HL-60 (cell line): ENCODE measurements at regions not wholly inside any gene's neighbourhood (a gene's known extent, or its start where the extent isn't known, plus 50 kb on each side); places are given as distances from the start of the nearest gene placed in this dataset.
"Not testable (repeated sequence)": the region's sequence is repeated elsewhere in the genome, so short reads cannot be mapped to it uniquely, and the experiment has no call there.

Source experiments
- DNase-seq, 2 experiments: peaks; one replicate each; pipeline ENCODE4 v3.0.0-alpha.2; 2010 to 2020; ENCODE audit warnings: low read depth in 1 of 2, low spot score in 1 of 2
- H3K27ac ChIP-seq: fragments of 250-450 bp; sonication (Bioruptor Pico); replicated peaks from 2 replicates; pipeline ENCODE4 v1.5.1; 2020; ENCODE audit warnings: mild to moderate bottlenecking, moderate library complexity
- H3K27me3 ChIP-seq: fragments of 250-450 bp; sonication (Bioruptor Pico); 2 replicates; pipeline ENCODE4 v1.5.1; 2021; ENCODE audit warnings: mild to moderate bottlenecking, moderate library complexity; ENCODE audit not compliant: insufficient read depth, poor library complexity, severe bottlenecking
- H3K4me3 ChIP-seq: replicated peaks from 2 replicates; pipeline ENCODE4 v1.5.1; 2011; ENCODE audit warnings: mild to moderate bottlenecking, control low read depth, low read length; ENCODE audit not compliant: insufficient read depth
- GABPA ChIP-seq: IDR thresholded peaks from 2 replicates; pipeline ENCODE4 v1.6.1; 2012; ENCODE audit warnings: low read depth
- POLR2AphosphoS5 ChIP-seq: IDR thresholded peaks from 2 replicates; pipeline ENCODE4 v1.6.1; 2012; ENCODE audit warnings: low read depth
- SPI1 ChIP-seq: IDR thresholded peaks from 2 replicates; pipeline ENCODE4 v1.6.1; 2012; ENCODE audit warnings: low read depth, mild to moderate bottlenecking, borderline replicate concordance
- TF ChIP-seq, protein P1 (sequence below): IDR thresholded peaks from 2 replicates; pipeline ENCODE4 v1.6.1; 2012; ENCODE audit warnings: low read depth; ENCODE audit not compliant: insufficient replicate concordance
- TF ChIP-seq, protein P2 (sequence below): IDR thresholded peaks from one replicate; pipeline ENCODE4 v1.5.1; 2011; ENCODE audit warnings: low read length, control low read depth, inconsistent platforms; ENCODE audit not compliant: insufficient read depth

DNA sequence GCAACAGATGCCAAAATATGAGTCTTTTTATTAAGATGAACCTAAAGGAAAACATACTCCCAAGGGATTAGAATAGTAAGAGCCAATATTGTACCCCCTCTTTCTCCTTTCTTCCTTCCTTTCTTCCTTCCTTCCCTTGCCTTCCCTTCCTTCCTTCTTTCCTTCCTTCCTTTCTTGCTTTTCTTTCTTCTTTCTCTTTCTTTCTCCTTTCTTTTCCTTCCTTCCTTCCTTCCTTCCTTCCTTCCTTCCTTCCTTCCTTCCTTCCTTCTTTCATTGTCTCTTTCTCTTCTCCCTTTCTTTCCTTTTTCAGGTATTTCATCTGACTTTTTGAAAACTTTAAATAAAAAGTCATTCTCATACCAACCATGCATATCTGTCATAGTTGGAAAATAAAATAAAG is 892.5 kb downstream of the LRFN5 start:
- TF ChIP-seq POLR2AphosphoS5 (no peak), GABPA (no peak), SPI1 (no peak)
- TF ChIP-seq, protein P1, sequence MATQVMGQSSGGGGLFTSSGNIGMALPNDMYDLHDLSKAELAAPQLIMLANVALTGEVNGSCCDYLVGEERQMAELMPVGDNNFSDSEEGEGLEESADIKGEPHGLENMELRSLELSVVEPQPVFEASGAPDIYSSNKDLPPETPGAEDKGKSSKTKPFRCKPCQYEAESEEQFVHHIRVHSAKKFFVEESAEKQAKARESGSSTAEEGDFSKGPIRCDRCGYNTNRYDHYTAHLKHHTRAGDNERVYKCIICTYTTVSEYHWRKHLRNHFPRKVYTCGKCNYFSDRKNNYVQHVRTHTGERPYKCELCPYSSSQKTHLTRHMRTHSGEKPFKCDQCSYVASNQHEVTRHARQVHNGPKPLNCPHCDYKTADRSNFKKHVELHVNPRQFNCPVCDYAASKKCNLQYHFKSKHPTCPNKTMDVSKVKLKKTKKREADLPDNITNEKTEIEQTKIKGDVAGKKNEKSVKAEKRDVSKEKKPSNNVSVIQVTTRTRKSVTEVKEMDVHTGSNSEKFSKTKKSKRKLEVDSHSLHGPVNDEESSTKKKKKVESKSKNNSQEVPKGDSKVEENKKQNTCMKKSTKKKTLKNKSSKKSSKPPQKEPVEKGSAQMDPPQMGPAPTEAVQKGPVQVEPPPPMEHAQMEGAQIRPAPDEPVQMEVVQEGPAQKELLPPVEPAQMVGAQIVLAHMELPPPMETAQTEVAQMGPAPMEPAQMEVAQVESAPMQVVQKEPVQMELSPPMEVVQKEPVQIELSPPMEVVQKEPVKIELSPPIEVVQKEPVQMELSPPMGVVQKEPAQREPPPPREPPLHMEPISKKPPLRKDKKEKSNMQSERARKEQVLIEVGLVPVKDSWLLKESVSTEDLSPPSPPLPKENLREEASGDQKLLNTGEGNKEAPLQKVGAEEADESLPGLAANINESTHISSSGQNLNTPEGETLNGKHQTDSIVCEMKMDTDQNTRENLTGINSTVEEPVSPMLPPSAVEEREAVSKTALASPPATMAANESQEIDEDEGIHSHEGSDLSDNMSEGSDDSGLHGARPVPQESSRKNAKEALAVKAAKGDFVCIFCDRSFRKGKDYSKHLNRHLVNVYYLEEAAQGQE = no peak
- TF ChIP-seq, protein P2, sequence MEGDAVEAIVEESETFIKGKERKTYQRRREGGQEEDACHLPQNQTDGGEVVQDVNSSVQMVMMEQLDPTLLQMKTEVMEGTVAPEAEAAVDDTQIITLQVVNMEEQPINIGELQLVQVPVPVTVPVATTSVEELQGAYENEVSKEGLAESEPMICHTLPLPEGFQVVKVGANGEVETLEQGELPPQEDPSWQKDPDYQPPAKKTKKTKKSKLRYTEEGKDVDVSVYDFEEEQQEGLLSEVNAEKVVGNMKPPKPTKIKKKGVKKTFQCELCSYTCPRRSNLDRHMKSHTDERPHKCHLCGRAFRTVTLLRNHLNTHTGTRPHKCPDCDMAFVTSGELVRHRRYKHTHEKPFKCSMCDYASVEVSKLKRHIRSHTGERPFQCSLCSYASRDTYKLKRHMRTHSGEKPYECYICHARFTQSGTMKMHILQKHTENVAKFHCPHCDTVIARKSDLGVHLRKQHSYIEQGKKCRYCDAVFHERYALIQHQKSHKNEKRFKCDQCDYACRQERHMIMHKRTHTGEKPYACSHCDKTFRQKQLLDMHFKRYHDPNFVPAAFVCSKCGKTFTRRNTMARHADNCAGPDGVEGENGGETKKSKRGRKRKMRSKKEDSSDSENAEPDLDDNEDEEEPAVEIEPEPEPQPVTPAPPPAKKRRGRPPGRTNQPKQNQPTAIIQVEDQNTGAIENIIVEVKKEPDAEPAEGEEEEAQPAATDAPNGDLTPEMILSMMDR = no peak
- H3K4me3 ChIP-seq = no peak overlapping the region
- no peak overlapping the region for H3K27ac ChIP-seq
- DNase-seq = no peak
- H3K27me3 ChIP-seq = no peaks in the 10 kb centered on the region

DNA sequence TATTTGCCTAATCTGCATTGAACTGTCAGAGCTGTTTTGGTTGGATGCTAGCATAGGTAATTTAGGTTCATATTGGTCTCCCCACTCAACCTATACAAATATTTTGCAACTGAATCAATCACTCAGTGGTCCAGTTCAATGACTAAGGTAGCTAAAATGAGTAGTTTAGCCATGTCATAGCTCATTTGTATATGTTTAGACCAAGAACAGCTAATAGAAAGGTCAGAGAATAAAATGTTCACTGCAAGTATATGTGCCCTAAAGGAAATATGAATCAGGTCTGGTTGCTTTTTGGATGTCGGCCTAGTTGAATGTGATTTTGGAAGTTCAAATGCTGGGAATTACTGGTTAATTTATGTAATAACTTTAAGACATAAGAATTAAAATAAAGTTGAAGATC is 883.9 kb downstream of the LRFN5 start:
- Histone ChIP-seq H3K4me3 (no peak overlapping the region), H3K27ac (no peak overlapping the region), H3K27me3 (no peaks in the 10 kb centered on the region)
- no peak for DNase-seq
- TF ChIP-seq, protein P2 = no peak
- TF ChIP-seq SPI1 (no peak), POLR2AphosphoS5 (no peak), GABPA (no peak)
- TF ChIP-seq, protein P1 = no peak

DNA sequence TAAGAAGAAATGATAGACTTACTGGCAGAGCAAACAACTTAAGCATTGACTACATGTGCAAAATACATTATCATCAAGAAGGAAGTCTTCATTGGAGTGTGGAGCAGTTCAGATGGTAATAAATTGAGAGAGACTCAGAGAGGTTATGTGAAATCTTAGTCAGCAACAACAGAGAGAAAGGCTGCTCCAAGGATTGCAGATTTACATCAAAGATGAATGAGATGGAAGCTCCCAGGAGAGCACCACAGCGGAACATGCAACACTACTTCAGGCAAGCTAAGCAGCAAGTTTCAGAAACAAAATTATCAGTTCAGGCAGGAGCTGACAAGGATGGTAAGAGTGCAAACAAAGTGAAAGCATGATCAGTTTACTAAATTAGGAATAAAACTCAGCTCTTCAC is 882.3 kb downstream of the LRFN5 start:
- TF ChIP-seq, protein P1 = no peak
- TF ChIP-seq POLR2AphosphoS5 (no peak), SPI1 (no peak), GABPA (no peak)
- TF ChIP-seq, protein P2 = no peak
- no peaks in the 10 kb centered on the region for H3K27me3 ChIP-seq

DNA sequence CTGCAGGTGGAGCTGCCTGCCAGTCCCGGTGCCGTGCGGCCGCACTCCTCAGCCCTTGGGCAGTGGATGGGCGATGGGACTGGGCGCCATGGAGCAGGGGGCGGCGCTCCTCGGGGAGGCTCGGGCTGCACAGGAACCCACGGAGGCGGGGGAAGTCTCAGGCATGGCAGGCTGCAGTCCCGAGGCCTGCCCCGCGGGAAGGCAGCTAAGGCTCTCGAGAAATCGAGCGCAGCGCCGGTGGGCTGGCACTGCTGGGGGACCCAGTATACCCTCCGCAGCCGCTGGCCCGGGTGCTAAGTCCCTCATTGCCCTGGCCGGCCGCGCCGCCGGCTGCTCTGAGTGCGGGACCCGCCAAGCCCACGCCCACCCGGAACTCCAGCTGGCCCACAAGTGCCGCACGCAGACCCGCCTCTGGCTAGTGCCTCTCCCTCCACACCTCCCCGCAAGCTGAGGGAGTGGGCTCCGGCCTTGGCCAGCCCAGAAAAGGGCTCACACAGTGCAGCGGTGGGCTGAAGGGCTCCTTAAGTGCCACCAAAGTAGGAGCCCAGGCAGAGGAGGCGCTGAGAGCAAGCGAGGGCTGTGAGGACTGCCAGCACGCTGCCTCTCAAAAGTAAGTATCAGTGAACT is 875.8 kb downstream of the LRFN5 start:
- H3K4me3 ChIP-seq, DNase-seq, H3K27me3 ChIP-seq, H3K27ac ChIP-seq: not testable (repeated sequence)

More for the DNA sequence above, 882.3 kb downstream of the LRFN5 start:
- Histone ChIP-seq H3K27ac (no peak overlapping the region), H3K4me3 (no peak overlapping the region)
- DNase-seq = no peak

DNA sequence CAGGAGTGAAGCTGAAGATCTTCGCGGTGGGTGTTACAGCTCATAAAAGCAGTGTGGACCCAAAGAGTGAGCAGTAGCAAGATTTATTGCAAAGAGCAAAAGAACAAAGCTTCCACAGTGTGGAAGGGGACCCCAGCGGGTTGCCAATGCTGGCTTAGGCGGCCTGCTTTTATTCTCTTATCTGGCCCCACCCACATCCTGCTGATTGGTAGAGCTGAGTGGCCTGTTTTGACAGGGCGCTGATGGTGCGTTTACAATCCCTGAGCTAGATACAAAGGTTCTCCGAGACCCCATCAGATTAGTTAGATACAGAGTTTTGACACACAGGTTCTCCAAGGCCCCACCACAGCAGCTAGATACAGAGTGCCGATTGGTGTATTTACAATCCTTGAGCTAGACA is 875.0 kb downstream of the LRFN5 start:
- not testable (repeated sequence) for DNase-seq, H3K27me3 ChIP-seq, H3K27ac ChIP-seq, H3K4me3 ChIP-seq
